ENCODE measurements at regions not wholly inside any gene's neighbourhood (a gene's known extent, or its start where the extent isn't known, plus 50 kb on each side); places are given as distances from the start of the nearest gene placed in this dataset.

GRCh38 chr5:166959766-166960165 lies 1331.7 kb upstream of the WWC1 start:
- no peaks in the 10 kb centered on the region for H3K27me3 ChIP-seq
- H3K4me3 ChIP-seq: no peak overlapping the region
- DNase-seq: no peak
- no peak overlapping the region for H3K27ac ChIP-seq
- no peaks in the 10 kb centered on the region for H3K4me1 ChIP-seq
- no peaks in the 10 kb centered on the region for H3K9me3 ChIP-seq (replicated peaks)
- no peaks in the 10 kb centered on the region for H3K36me3 ChIP-seq

- Histone ChIP-seq H3K9me3 (replicated peaks) (no peaks in the 10 kb centered on the region), H3K27me3 (no peaks in the 10 kb centered on the region), H3K4me1 (no peaks in the 10 kb centered on the region), H3K4me3 (no peak overlapping the region), H3K27ac (no peak overlapping the region), H3K36me3 (no peaks in the 10 kb centered on the region)
- DNase-seq: peak; percentile 15 to 58
Observed at GRCh38 chr5:166961028-166961427, 1330.4 kb upstream of the WWC1 start.

DNA sequence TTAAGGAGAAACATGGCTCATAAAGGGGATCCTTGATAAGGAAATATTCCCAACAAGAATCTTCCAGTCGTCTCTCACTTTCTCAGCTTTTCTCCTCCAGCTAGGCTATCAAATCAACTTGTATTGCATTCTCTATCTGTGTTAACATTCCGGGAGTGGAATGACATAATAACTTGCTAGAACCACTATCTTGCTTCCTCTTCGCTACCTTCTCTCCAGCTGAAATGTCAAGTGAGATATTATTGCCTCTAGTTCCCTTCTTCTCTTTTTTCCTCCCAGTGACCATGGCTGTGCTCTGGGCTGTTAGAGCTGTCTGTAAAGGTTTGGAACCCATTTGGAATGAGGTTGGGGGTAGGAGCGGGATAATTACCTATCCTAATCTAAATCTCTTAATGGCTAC lies 1329.5 kb upstream of the WWC1 start:
- Histone ChIP-seq H3K9me3 (replicated peaks) (no peaks in the 10 kb centered on the region), H3K4me1 (no peaks in the 10 kb centered on the region), H3K27ac (no peak overlapping the region), H3K4me3 (no peak overlapping the region), H3K27me3 (no peaks in the 10 kb centered on the region), H3K36me3 (no peaks in the 10 kb centered on the region)
- no peak for DNase-seq

DNA sequence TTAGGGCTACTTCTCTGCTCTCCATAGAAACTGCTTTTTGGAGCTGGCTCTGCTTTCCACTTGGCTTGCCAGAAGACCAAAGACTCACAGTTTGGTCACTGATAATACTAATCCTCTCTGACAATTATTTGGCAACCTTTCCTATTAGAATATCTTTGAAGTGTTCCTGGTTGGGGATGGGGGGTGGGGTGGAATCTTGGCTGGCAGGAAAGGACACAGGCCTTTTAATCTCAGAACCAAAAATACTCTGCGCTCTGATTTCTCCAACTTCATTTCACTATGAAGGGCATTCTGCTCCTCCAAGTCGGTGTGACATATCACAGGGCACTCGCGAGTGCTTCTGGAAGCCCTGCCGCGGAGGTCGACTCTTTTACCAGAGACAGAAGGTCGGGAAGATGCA lies 1329.0 kb upstream of the WWC1 start:
- no peak overlapping the region for H3K27ac ChIP-seq
- DNase-seq: no peak

GRCh38 chr5:166963596-166963995 lies 1327.8 kb upstream of the WWC1 start:
- no peak overlapping the region for H3K4me3 ChIP-seq
- no peaks in the 10 kb centered on the region for H3K9me3 ChIP-seq (replicated peaks)
- no peaks in the 10 kb centered on the region for H3K36me3 ChIP-seq
- no peak overlapping the region for H3K27ac ChIP-seq
- H3K4me1 ChIP-seq: no peaks in the 10 kb centered on the region
- DNase-seq: no peak
- no peaks in the 10 kb centered on the region for H3K27me3 ChIP-seq

More for the DNA sequence above, 1329.0 kb upstream of the WWC1 start:
- H3K4me1 ChIP-seq: no peaks in the 10 kb centered on the region
- no peaks in the 10 kb centered on the region for H3K9me3 ChIP-seq (replicated peaks)
- no peaks in the 10 kb centered on the region for H3K36me3 ChIP-seq
- H3K4me3 ChIP-seq: no peak overlapping the region
- no peaks in the 10 kb centered on the region for H3K27me3 ChIP-seq

DNA sequence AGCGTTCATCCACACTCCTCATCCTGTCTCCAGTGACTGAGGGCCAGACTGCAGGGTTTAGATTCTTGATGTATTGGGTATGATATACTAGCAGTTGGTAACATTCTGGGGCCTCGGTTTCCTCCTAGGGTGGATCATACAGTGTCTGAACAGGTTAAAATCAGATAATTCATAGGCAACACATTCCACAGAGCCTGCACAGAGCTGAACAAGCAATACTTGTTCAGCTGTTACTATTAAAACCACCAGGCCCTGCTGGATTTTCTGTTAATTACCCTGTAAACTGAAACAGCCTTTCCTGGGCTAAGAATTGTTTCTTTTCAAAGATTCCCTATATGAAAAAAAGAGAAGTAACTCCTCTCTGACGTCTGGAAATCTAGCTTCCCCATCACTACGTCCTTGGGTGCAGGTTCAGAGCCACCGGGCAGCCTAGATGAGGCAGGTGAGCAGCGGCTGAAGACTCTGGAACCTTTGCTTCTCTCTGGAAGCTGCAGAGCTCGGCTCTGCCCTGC lies 1313.5 kb upstream of the WWC1 start:
- Histone ChIP-seq H3K4me1 (peaks cover 4% of the 10 kb centered on the region; the same call in 1 of the 2 replicates), H3K27ac (no peak overlapping the region), H3K9me3 (replicated peaks) (no peaks in the 10 kb centered on the region), H3K36me3 (no peaks in the 10 kb centered on the region), H3K27me3 (no peaks in the 10 kb centered on the region), H3K4me3 (no peak overlapping the region)
- DNase-seq: no peak

GRCh38 chr5:166979307-166979895 lies 1312.0 kb upstream of the WWC1 start:
- no peak for DNase-seq
- Histone ChIP-seq H3K36me3 (no peaks in the 10 kb centered on the region), H3K27ac (no peak overlapping the region), H3K4me3 (no peak overlapping the region), H3K4me1 (peaks cover 4% of the 10 kb centered on the region; the same call in 1 of the 2 replicates), H3K9me3 (replicated peaks) (no peaks in the 10 kb centered on the region), H3K27me3 (0 out of 2 replicates have a peak, but pooled peaks cover 6% of the 10 kb centered on the region)

DNA sequence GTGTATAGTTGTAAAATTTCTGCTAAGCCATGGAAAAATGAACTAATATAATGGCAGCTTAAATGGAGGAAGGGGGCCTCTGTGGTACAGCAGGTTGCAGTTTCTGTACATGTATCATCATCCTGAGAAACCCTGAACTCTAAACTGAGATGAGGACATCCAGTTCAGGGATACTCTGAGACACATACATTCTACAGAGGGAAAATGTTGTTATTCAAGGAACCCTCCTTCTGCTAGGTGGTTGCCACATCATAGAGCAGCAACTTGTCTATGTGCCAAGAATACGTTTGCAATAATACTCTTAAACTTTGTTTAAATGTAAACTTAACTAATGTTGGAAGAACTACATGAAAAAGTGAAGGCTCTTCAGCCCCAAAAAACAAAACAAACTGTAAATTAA lies 1310.8 kb upstream of the WWC1 start:
- Histone ChIP-seq H3K4me1 (peaks cover 4% of the 10 kb centered on the region; the same call in 1 of the 2 replicates), H3K9me3 (replicated peaks) (no peaks in the 10 kb centered on the region), H3K36me3 (no peaks in the 10 kb centered on the region), H3K27me3 (0 out of 2 replicates have a peak, but pooled peaks cover 6% of the 10 kb centered on the region), H3K4me3 (no peak overlapping the region), H3K27ac (no peak overlapping the region)
- no peak for DNase-seq

DNA sequence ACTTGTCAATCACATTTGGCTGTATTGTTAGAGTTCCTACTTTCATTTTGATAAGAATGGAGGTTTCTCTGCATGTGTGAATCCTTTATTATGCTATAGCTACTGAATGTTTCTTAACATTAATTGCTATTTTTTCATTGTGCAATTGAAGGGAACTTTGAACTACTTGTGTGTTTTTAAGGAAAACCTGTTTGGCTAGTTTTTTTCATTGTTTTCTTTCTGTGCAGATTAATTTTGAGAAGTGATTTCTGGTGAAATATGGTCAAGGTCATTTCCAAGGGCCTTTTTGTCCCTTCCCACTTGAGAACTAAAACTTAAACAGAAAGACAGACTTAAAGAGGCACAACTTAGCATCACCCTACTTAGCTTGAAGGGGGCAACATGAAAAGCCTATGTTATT lies 1309.2 kb upstream of the WWC1 start:
- Histone ChIP-seq H3K27ac (no peak overlapping the region), H3K27me3 (0 out of 2 replicates have a peak, but pooled peaks cover 6% of the 10 kb centered on the region), H3K4me3 (no peak overlapping the region), H3K4me1 (peaks cover 4% of the 10 kb centered on the region; the same call in 1 of the 2 replicates), H3K36me3 (no peaks in the 10 kb centered on the region), H3K9me3 (replicated peaks) (no peaks in the 10 kb centered on the region)
- no peak for DNase-seq

DNA sequence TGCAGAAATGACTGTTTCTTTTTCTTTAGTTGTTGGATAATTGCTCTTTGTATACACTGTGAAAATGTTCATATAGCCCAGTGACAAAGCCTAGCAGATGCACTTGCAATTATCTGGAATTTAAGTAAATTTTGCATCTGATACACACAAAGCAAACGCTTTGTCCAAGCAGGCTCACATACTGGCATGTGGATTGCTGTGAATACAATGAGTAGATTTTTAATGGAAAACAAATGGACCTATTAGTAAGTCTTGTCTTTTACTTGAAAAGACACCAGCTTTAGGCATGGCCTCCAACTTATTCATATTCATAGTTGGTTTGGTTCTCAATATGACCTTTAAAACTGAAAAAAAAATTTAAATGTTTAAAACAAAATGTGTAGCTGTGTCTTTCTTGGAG lies 1299.8 kb upstream of the WWC1 start:
- H3K4me1 ChIP-seq: no peaks in the 10 kb centered on the region
- H3K27me3 ChIP-seq: no peaks in the 10 kb centered on the region
- no peak for DNase-seq
- no peak overlapping the region for H3K27ac ChIP-seq
- H3K4me3 ChIP-seq: no peak overlapping the region
- no peaks in the 10 kb centered on the region for H3K36me3 ChIP-seq
- no peaks in the 10 kb centered on the region for H3K9me3 ChIP-seq (replicated peaks)

GRCh38 chr5:166992108-166992507 lies 1299.3 kb upstream of the WWC1 start:
- H3K27ac ChIP-seq: no peak overlapping the region
- no peak for DNase-seq

GRCh38 chr5:166992874-166993722 lies 1298.3 kb upstream of the WWC1 start:
- Histone ChIP-seq H3K36me3 (no peaks in the 10 kb centered on the region), H3K4me1 (no peaks in the 10 kb centered on the region), H3K4me3 (no peak overlapping the region), H3K9me3 (replicated peaks) (no peaks in the 10 kb centered on the region), H3K27ac (no peak overlapping the region), H3K27me3 (no peaks in the 10 kb centered on the region)
- DNase-seq: no peak

More at GRCh38 chr5:166992108-166992507, 1299.3 kb upstream of the WWC1 start:
- no peaks in the 10 kb centered on the region for H3K27me3 ChIP-seq
- no peaks in the 10 kb centered on the region for H3K9me3 ChIP-seq (replicated peaks)
- H3K4me3 ChIP-seq: no peak overlapping the region
- H3K36me3 ChIP-seq: no peaks in the 10 kb centered on the region
- no peaks in the 10 kb centered on the region for H3K4me1 ChIP-seq

GRCh38 chr5:166994226-166994625 lies 1297.2 kb upstream of the WWC1 start:
- no peak overlapping the region for H3K27ac ChIP-seq
- H3K36me3 ChIP-seq: no peaks in the 10 kb centered on the region
- H3K9me3 ChIP-seq (replicated peaks): no peaks in the 10 kb centered on the region
- no peaks in the 10 kb centered on the region for H3K27me3 ChIP-seq
- no peak overlapping the region for H3K4me3 ChIP-seq
- no peaks in the 10 kb centered on the region for H3K4me1 ChIP-seq
- DNase-seq: no peak

GRCh38 chr5:167001246-167001645 lies 1290.2 kb upstream of the WWC1 start:
- no peaks in the 10 kb centered on the region for H3K9me3 ChIP-seq (replicated peaks)
- no peaks in the 10 kb centered on the region for H3K36me3 ChIP-seq
- no peak overlapping the region for H3K4me3 ChIP-seq
- DNase-seq: no peak
- H3K27ac ChIP-seq: no peak overlapping the region
- no peaks in the 10 kb centered on the region for H3K27me3 ChIP-seq
- no peaks in the 10 kb centered on the region for H3K4me1 ChIP-seq

DNA sequence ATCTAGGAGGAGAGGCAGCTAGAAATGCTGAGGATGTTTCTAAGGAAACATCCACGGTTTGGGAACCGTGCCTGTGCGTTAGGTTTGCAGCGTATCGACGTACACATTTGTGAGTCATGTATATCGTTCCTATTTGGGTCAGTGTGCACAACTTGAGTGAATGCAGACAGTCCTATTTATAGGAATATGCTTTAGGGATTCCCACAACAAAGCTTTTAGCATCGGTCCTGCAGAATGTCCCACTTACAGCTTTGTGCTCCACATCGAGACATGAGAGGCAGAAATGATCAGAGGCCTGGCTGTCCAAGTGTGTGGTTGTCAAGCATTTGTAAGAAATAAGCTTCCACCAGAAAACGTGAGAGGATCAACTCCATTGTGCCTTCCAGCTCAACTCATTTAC lies 1282.7 kb upstream of the WWC1 start:
- Histone ChIP-seq H3K4me1 (no peaks in the 10 kb centered on the region), H3K27me3 (no peaks in the 10 kb centered on the region), H3K9me3 (replicated peaks) (0 out of 2 replicates have a peak, but pooled peaks cover 2% of the 10 kb centered on the region), H3K4me3 (no peak overlapping the region), H3K27ac (no peak overlapping the region), H3K36me3 (no peaks in the 10 kb centered on the region)
- no peak for DNase-seq
